LNCaP clone FGC (cell line): ENCODE measurements at regions not wholly inside any gene's neighbourhood (a gene's known extent, or its start where the extent isn't known, plus 50 kb on each side); places are given as distances from the start of the nearest gene placed in this dataset.

Source experiments
- DNase-seq: peaks from one replicate; pipeline ENCODE4 v3.0.0-alpha.2; 2011; ENCODE audit warnings: low read depth
- H3K4me3 ChIP-seq: 2 replicates; pipeline ENCODE4 v1.5.1; 2011; ENCODE audit warnings: mild to moderate bottlenecking, low read depth, low read length, control low read depth
- CTCF ChIP-seq: IDR thresholded peaks from 2 replicates; pipeline ENCODE4 v1.5.1; 2012; ENCODE audit warnings: mild to moderate bottlenecking; ENCODE audit not compliant: control insufficient read depth, insufficient read depth; ENCODE audit errors: extremely low read depth

GRCh38 chr9:115668521-115668920 is 485.1 kb upstream of the PAPPA start:
- TF ChIP-seq CTCF, result no peak
- no peak overlapping the region for H3K4me3 ChIP-seq
- no peak for DNase-seq

- no peak for TF ChIP-seq CTCF
- no peak overlapping the region for H3K4me3 ChIP-seq
- DNase-seq, result no peak
Measured at GRCh38 chr9:115671236-115671962, 482.2 kb upstream of the PAPPA start.

- no peak for DNase-seq
- H3K4me3 ChIP-seq, result no peak overlapping the region
- TF ChIP-seq CTCF, result no peak
Measured at GRCh38 chr9:115671963-115672305, 481.7 kb upstream of the PAPPA start.

- no peak overlapping the region for H3K4me3 ChIP-seq
- DNase-seq, result no peak
- no peak for TF ChIP-seq CTCF
Measured at GRCh38 chr9:115672477-115673316, 480.9 kb upstream of the PAPPA start.

GRCh38 chr9:115673599-115673998 is 480.0 kb upstream of the PAPPA start:
- no peak for TF ChIP-seq CTCF
- no peak overlapping the region for H3K4me3 ChIP-seq
- DNase-seq, result no peak

- no peak overlapping the region for H3K4me3 ChIP-seq
- no peak for DNase-seq
- no peak for TF ChIP-seq CTCF
Measured at GRCh38 chr9:115674091-115674490, 479.5 kb upstream of the PAPPA start.
